BJ (cell line): ENCODE measurements at regions not wholly inside any gene's neighbourhood (a gene's known extent, or its start where the extent isn't known, plus 50 kb on each side); places are given as distances from the start of the nearest gene placed in this dataset.
"Not testable (repeated sequence)": the region's sequence is repeated elsewhere in the genome, so short reads cannot be mapped to it uniquely, and the experiment has no call there.

Source experiments
- CTCF ChIA-PET: fragments of 350-600 bp; formaldehyde crosslinking; extraction: SDS; loops from one replicate; lab custom pipeline; 2021; ENCODE audit warnings: antibody characterized with exemption, inconsistent platforms; lab: Yijun Ruan, JAX
- POLR2A ChIA-PET: fragments of 300-600 bp; sonication (Branson Sonifier 250); formaldehyde crosslinking; extraction: SDS; loops from one replicate; lab custom pipeline; 2021; ENCODE audit warnings: antibody characterized with exemption; lab: Charles Lee
- DNase-seq: peaks from one replicate; pipeline ENCODE4 v3.0.0-alpha.2; 2011; ENCODE audit warnings: low read depth
- H3K27me3 ChIP-seq: 2 replicates; pipeline ENCODE4 v1.6.0; 2011; ENCODE audit warnings: low read length; ENCODE audit not compliant: control insufficient read depth, insufficient read depth
- H3K36me3 ChIP-seq: 2 replicates; pipeline ENCODE4 v1.5.1; 2011; ENCODE audit warnings: low read length; ENCODE audit not compliant: control insufficient read depth, insufficient read depth
- H3K4me3 ChIP-seq: 2 replicates; pipeline ENCODE4 v1.5.1; 2011; ENCODE audit warnings: low read depth, mild to moderate bottlenecking, control low read depth, low read length
- CTCF ChIP-seq: IDR thresholded peaks from 2 replicates; pipeline ENCODE4 v1.5.1; 2011; ENCODE audit warnings: low read depth, mild to moderate bottlenecking, control low read depth, inconsistent platforms, low read length, moderate library complexity; ENCODE audit not compliant: insufficient read depth

DNA sequence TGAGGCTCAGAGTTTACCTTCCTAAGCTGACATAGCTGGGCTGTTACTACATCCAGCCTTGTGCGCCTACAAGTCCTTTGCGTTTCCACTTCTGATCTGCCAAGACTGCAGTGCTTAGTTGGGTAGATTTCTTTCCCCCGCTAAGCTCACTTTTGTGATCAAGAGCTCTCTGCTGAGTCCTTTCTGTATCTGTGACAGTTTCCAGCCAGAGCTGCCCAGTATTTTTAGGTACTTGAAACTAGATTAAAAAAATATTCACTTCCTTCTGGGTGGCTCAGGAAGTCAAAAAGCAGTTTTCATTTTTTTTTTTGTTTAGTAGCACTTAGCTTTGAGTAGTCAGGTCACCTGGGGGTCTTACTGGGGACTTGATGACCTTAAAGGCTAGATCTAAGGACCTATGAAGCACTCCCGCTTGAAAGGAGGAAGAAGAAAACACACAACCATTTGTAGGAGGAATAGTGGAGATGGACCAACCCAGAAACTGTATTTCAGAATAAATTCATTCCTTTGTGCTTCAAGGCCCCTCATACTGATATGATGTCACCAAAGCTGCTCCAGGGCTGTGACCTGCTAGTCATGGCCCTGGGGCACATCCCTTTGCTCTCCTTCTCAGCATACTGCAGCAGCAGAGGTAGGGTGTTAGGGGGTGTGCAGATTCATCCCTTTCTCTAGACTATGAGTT lies 75.6 kb upstream of the HNF1B start:
- DNase-seq: no peak
- no peak for TF ChIP-seq CTCF
- Histone ChIP-seq H3K36me3 (no peaks in the 10 kb centered on the region), H3K4me3 (no peak overlapping the region), H3K27me3 (no peaks in the 10 kb centered on the region)
- ChIA-PET POLR2A (interaction anchor here (0.7 kb wide), 1 partner anchor 1220 kb away, joined by 5 read pairs; no protein-coding TSS in a partner anchor), CTCF (no interaction called here)

DNA sequence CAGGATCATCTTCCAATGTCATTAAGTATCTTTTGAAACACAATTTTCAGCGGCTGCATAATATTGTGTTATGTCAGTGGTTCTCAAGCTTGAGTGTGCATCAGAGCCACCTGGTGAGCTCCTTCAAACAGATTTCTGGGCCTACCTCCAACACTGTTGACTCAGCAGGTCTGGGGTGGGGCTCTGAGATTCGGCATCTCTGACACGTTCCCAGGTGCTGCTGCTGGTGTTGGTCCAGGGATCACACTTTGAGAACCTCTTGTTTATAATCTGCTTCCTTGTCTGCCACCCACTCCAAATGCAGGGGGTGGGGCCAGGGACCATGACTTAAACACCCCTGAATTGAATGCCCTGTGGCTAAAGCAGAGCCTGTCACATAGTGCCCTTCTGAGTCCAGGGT lies 73.8 kb upstream of the HNF1B start:
- H3K4me3 ChIP-seq: no peak overlapping the region
- POLR2A ChIA-PET: no interaction called here
- no peak for DNase-seq
- no peaks in the 10 kb centered on the region for H3K27me3 ChIP-seq
- H3K36me3 ChIP-seq: no peaks in the 10 kb centered on the region
- no peak for TF ChIP-seq CTCF
- CTCF ChIA-PET: interaction anchor here (1.1 to 6.6 kb wide), 2 partner anchors 10 to 169 kb away, joined by 5 to 71 read pairs; no protein-coding TSS in a partner anchor

DNA sequence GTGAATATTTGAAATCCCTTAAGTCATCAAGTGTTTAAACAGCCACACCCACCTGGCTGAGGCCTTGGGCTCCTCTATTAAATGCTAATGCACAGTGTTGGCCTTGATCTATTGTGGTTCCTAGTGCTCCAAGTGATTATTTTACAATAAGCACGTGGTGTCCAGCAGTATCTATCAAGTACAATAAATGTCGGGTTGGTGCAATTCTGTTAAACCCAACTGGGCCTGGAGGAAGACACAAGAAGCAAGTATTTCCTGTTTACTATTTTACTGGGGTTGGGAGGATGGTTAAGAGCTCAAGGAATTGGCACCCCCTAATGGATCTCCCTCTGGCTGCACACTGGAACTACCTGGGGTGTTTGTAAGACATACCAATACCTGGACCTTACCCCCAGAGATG lies 72.1 kb upstream of the HNF1B start:
- CTCF ChIA-PET: interaction anchor here (0.6 to 6.6 kb wide), 26 partner anchors 9 to 499 kb away, joined by 3 to 71 read pairs (median 5); partner anchors contain the start of gene HNF1B
- POLR2A ChIA-PET: interaction anchor here (1.0 kb wide), 1 partner anchor 145 kb away, joined by 4 read pairs; no protein-coding TSS in a partner anchor
- Histone ChIP-seq H3K27me3 (no peaks in the 10 kb centered on the region), H3K36me3 (no peaks in the 10 kb centered on the region), H3K4me3 (no peak overlapping the region)
- DNase-seq: no peak
- peak; percentile 18; the same call in 1 of the 2 replicates for TF ChIP-seq CTCF

GRCh38 chr17:37815536-37815935 lies 70.7 kb upstream of the HNF1B start:
- H3K27me3 ChIP-seq: no peaks in the 10 kb centered on the region
- no peak overlapping the region for H3K4me3 ChIP-seq
- DNase-seq: no peak
- ChIA-PET POLR2A (no interaction called here), CTCF (interaction anchor here (0.9 to 6.6 kb wide), 20 partner anchors 8 to 288 kb away, joined by 3 to 71 read pairs (median 6); partner anchors contain the start of gene HNF1B)
- H3K36me3 ChIP-seq: no peaks in the 10 kb centered on the region
- no peak for TF ChIP-seq CTCF

DNA sequence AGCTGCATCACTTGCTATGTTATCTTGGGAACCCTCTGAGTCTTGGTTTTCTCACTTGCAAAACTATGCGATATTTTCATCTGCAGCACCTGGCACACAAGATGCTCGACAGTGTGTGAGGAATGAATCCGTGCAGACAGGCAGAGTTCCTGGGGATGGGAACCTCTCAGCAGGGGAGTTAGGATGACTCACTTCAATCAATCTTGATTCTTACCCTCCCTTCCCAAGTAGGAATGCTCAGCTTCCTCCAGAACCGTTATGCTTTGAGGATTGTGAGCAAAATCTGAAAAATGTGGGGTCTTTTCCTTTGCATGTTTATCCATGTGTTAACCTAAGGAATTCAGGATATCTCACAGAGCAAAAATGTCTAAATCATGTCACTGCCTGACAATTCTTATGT lies 68.9 kb upstream of the HNF1B start:
- no peak for TF ChIP-seq CTCF
- DNase-seq: peak; percentile 72
- ChIA-PET CTCF (interaction anchor here (6.6 kb wide), 1 partner anchor 164 kb away, joined by 71 read pairs; no protein-coding TSS in a partner anchor), POLR2A (no interaction called here)
- Histone ChIP-seq H3K27me3 (no peaks in the 10 kb centered on the region), H3K4me3 (no peak overlapping the region), H3K36me3 (no peaks in the 10 kb centered on the region)

- POLR2A ChIA-PET, H3K4me3 ChIP-seq, H3K36me3 ChIP-seq, H3K27me3 ChIP-seq, DNase-seq: not testable (repeated sequence)
- CTCF ChIA-PET: interaction anchor here (0.6 to 1.9 kb wide), 2 partner anchors 9 to 265 kb away, joined by 4 to 5 read pairs; no protein-coding TSS in a partner anchor
Observed at GRCh38 chr17:37808846-37809245, 64.0 kb upstream of the HNF1B start.
